ENCODE measurements at regions not wholly inside any gene's neighbourhood (a gene's known extent, or its start where the extent isn't known, plus 50 kb on each side); places are given as distances from the start of the nearest gene placed in this dataset.

- TF ChIP-seq CTCF (IDR thresholded peaks at IDR 0.05) = peak in 3 of 4 experiments; percentile 37 to 57 (median 50)
- TF ChIP-seq POLR2AphosphoS5 (IDR thresholded peaks at IDR 0.05) = no peak
- TF ChIP-seq EP300 (IDR thresholded peaks at IDR 0.05) = no peak
Measured at GRCh38 chr7:7103343-7104313, 78.7 kb upstream of the C1GALT1 start.

Measured in sigmoid colon (tissue), 4 donors.